Spinal cord (tissue), 9 donors: ENCODE measurements at regions not wholly inside any gene's neighbourhood (a gene's known extent, or its start where the extent isn't known, plus 50 kb on each side); places are given as distances from the start of the nearest gene placed in this dataset.
A peak's percentile ranks its signal among the peaks of the same experiment; 100 is the strongest.

Experiments
- DNase-seq, 6 donors: peaks; one replicate each; pipeline versions ENCODE4 v3.0.0 to v3.0.0-alpha.2; 2013 to 2015; ENCODE audit warnings: low spot score in 6 of 6, low read depth in 4 of 6
- H3K27ac ChIP-seq: one replicate; pipeline ENCODE4 v1.5.1; 2013; ENCODE audit warnings: low read depth, low read length, control low read depth
- H3K27me3 ChIP-seq: one replicate; pipeline ENCODE4 v1.6.1; 2013; ENCODE audit warnings: low read length; ENCODE audit not compliant: control insufficient read depth, insufficient read depth
- H3K36me3 ChIP-seq: one replicate; pipeline ENCODE4 v1.6.1; 2013; ENCODE audit warnings: low read length; ENCODE audit not compliant: control insufficient read depth, insufficient read depth
- H3K4me1 ChIP-seq: one replicate; pipeline ENCODE4 v1.6.1; 2013; ENCODE audit warnings: low read length; ENCODE audit not compliant: control insufficient read depth, insufficient read depth
- H3K4me3 ChIP-seq: one replicate; pipeline ENCODE4 v1.5.1; 2013; ENCODE audit warnings: low read depth, low read length, control low read depth
- H3K9me3 ChIP-seq: one replicate; pipeline ENCODE4 v1.6.1; 2013; ENCODE audit warnings: low read length; ENCODE audit not compliant: control insufficient read depth, insufficient read depth
- WGBS: methylation state at CpG from one replicate; pipeline ENCODE4 v1.1.5; 2013; ENCODE audit warnings: missing lambda C conversion rate; ENCODE audit not compliant: insufficient coverage; 5-methylcytosine and 5-hydroxymethylcytosine counted together
- donor health status: healthy.

DNA sequence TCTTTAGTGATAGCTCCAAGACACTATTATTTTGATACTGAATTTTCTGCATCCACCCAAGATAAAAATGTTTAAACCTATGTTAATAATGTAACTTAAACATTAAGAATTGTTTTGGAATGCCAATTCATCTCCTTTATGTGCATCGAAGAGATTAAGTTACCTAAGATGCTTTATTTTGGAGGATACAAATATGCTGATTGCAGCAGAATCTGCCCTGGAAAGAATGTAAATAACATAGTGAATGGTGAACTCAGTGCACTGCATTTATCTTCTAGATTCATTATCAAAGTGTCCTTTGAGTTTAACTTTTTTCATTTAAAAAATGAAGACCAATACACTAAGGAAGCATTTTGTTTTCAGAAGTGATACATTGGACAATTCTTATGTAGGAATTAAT, 757.2 kb downstream of the MRPL39 start:
- Histone ChIP-seq H3K4me1 (no peaks in the 10 kb centered on the region), H3K9me3 (no peaks in the 10 kb centered on the region), H3K27me3 (no peaks in the 10 kb centered on the region), H3K27ac (no peak overlapping the region), H3K36me3 (no peaks in the 10 kb centered on the region), H3K4me3 (no peak overlapping the region)
- DNase-seq = peak in 1 of 6 donors; percentile 26
- no CpG with 5 or more reads among the region's 1 CpG for WGBS

DNA sequence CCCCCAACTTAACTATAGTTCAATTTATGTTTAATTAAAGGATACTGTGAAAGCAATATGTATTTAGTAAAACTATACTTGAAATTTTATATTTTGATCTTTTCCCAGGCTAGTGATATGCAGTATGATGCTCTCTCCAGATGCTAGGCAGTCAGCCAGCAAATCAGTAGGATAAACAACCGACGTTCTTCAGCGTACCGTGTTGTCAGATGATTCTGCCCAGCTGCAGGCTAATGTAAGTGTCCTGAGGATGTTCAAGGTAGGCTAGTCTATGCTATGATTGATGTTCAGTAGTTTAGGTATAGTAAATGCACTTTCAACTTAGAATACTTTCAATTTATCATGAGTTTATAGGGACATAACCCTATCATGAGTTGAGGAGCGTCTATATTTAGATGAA, 762.6 kb downstream of the MRPL39 start:
- Histone ChIP-seq H3K36me3 (no peaks in the 10 kb centered on the region), H3K9me3 (no peaks in the 10 kb centered on the region), H3K27me3 (no peaks in the 10 kb centered on the region), H3K27ac (no peak overlapping the region), H3K4me1 (no peaks in the 10 kb centered on the region), H3K4me3 (no peak overlapping the region)
- WGBS = no CpG with 5 or more reads among the region's 5 CpGs
- DNase-seq = peak in 1 of 6 donors; percentile 32

DNA sequence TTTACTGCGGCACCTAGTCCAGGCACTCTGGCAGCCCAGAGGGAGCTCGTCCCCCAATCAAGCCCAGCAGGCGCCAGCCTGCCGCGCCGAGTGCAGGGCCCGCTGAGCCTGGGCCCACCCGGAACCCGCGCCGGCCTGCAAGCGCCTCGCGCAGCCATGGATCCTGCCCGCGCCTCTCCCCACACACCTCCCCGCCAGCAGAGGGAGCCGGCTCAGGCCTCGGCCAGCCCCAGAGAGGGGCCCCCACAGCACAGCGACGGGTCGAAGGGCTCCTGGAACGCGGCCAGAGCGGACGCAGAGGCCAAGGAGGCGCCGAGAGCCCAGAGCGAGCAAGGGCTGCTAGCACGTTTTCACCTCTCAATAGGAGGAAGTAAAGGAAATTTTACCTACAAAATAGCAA, 767.0 kb downstream of the MRPL39 start:
- Histone ChIP-seq H3K9me3 (no peaks in the 10 kb centered on the region), H3K4me1 (no peaks in the 10 kb centered on the region), H3K27me3 (no peaks in the 10 kb centered on the region), H3K4me3 (no peak overlapping the region), H3K36me3 (no peaks in the 10 kb centered on the region), H3K27ac (no peak overlapping the region)
- 94% methylated on average over 12 of the region's 30 CpGs for WGBS
- no peak for DNase-seq

DNA sequence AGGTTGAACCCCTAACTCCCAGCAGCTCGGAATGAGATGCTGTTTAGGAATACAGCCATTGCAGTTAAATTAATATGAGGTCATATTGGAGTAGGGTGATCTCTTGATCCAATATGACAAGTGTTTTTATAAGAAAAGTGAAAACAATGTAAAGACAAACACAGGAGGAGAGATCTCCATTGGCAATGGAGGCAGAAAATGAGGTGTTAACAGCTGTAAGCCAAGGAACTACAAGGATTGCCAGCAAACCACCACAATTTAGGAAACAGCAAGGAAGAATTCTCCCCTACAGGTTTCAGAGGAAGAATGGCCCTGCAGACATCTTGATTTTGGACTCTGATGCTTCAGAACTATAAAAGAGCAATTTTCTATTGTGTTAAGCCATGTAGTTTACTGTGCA, 774.3 kb downstream of the MRPL39 start:
- Histone ChIP-seq H3K9me3 (no peaks in the 10 kb centered on the region), H3K27ac (no peak overlapping the region), H3K4me1 (no peaks in the 10 kb centered on the region), H3K27me3 (no peaks in the 10 kb centered on the region), H3K4me3 (no peak overlapping the region), H3K36me3 (no peaks in the 10 kb centered on the region)
- no CpG with 5 or more reads among the region's 1 CpG for WGBS
- no peak for DNase-seq

DNA sequence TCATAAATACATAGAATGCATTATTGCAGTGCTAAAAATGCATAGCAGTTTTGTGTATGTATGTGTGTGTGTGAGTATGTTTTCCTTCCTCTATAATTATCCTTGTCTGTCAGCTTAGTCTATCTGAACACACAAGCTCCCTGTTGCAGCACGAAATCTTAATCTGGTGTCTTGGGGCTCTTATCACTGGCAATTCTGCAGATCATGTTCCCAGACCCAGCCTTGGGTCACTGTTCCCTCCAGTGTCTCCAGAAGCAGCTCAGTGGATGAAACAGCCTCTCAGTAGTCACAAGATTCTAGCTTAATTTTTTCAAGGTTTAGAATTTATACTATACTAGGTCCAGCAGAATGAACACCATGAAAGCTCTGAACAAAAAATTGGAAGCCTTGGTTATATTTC, 777.9 kb downstream of the MRPL39 start:
- no peaks in the 10 kb centered on the region for H3K9me3 ChIP-seq
- H3K27me3 ChIP-seq = no peaks in the 10 kb centered on the region
- WGBS = 77% methylated on average over 1 of the region's 1 CpG
- no peak overlapping the region for H3K27ac ChIP-seq
- H3K4me3 ChIP-seq = no peak overlapping the region
- DNase-seq = peak in 1 of 6 donors; percentile 2
- no peaks in the 10 kb centered on the region for H3K36me3 ChIP-seq
- H3K4me1 ChIP-seq = no peaks in the 10 kb centered on the region

DNA sequence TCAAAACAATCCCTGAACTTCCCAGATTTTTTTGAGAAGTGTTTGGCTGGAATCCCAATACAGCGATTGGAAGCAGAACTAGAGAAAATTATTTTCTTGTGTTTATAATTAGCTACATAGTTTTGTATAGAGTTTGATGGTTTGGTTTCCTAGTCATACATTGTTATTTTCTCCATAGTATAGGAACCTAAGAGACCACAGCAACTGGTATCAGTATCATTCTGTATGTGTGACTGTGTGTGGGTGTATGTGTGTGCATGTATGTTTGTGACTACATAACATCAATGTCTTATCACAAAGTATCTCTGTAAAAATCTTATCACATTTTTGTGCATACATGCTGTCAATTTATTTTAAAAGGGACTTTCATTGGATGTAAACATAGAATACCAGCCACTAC, 780.5 kb downstream of the MRPL39 start:
- H3K27ac ChIP-seq = no peak overlapping the region
- no peak overlapping the region for H3K4me3 ChIP-seq
- H3K27me3 ChIP-seq = no peaks in the 10 kb centered on the region
- H3K9me3 ChIP-seq = no peaks in the 10 kb centered on the region
- no peaks in the 10 kb centered on the region for H3K4me1 ChIP-seq
- no CpG with 5 or more reads among the region's 1 CpG for WGBS
- H3K36me3 ChIP-seq = no peaks in the 10 kb centered on the region
- no peak for DNase-seq

DNA sequence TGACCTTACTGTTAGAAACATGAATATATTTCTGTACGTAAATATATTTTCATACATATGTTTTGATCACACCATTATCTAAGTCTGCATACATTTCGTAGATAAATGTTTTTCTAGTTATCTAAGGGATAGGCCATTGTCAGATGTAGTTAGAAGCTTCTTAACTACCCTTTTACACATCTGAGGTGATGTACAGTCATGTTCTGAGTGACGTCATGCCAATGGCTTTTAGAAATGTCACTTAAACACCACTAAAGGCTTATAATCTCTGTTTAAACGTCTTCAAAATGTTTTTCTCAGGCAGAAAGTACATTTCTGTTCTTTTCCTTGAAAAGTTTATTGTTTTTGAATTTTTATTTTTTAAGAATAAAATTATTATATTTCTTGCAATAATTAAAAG, 781.9 kb downstream of the MRPL39 start:
- Histone ChIP-seq H3K9me3 (no peaks in the 10 kb centered on the region), H3K36me3 (no peaks in the 10 kb centered on the region), H3K4me1 (no peaks in the 10 kb centered on the region), H3K27me3 (no peaks in the 10 kb centered on the region), H3K4me3 (no peak overlapping the region), H3K27ac (no peak overlapping the region)
- DNase-seq = no peak
- WGBS = no CpG with 5 or more reads among the region's 4 CpGs

DNA sequence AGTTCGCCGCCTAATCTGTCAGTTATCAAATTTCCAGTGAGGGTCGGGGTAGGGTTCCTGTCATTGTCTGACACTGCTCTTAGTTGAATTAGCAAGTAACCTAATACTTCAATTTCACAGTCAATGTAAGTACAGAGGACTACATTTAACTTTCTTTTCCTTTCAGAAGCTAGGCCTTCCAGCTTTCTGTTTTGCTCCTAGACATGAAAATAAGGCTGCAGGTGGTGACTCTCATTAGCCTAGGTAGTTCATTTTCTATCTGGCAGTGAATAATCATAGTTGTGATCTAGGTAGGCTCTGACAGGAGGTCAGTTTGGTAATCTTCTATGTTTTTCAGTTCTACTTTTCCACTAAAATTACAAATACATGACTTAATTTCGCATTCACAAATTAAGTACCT, 783.1 kb downstream of the MRPL39 start:
- Histone ChIP-seq H3K9me3 (no peaks in the 10 kb centered on the region), H3K27me3 (no peaks in the 10 kb centered on the region), H3K27ac (no peak overlapping the region), H3K4me3 (no peak overlapping the region), H3K36me3 (no peaks in the 10 kb centered on the region), H3K4me1 (no peaks in the 10 kb centered on the region)
- no CpG with 5 or more reads among the region's 4 CpGs for WGBS
- DNase-seq = no peak

DNA sequence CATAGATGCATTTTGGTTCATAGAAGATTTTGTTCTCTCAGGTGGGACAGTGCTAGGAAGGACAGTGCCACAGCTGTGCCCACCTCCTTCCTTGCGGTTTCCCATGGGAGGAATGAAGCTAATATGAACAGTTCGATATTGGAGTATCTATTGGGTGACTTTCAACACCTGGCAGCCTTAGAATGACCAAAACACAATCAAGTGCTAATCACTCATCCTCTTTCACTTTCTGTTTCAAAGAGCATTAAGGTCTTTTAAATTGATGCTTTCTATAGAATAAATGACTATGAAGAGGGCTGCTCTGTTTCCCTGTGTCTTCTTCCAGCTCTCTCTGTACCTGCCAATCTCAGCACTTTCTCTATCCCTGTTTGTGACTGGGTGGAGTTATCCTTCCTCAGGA, 784.0 kb downstream of the MRPL39 start:
- WGBS = 100% methylated on average over 1 of the region's 2 CpGs
- Histone ChIP-seq H3K27ac (no peak overlapping the region), H3K36me3 (no peaks in the 10 kb centered on the region), H3K4me3 (no peak overlapping the region), H3K4me1 (no peaks in the 10 kb centered on the region), H3K27me3 (no peaks in the 10 kb centered on the region), H3K9me3 (no peaks in the 10 kb centered on the region)
- DNase-seq = no peak

DNA sequence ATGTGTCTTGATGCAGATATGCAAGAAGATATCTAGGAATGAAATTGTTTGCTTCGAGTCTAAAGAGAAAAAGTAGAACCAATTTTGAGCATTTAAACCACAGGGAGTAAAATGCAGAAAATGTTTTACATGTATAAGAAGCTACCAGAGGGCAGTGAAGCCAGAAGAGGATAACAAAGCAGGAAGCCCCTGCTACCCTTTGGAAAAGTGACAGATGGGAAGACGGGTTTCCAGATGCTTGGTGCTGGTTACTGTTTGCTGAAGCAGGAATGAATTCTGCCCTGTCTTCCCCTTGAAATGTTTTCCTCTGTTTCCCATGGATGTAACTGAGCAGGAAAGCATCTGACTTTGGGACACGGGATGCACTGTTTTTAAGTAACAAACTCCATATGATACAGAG, 822.2 kb downstream of the MRPL39 start:
- peak in 2 of 6 donors; percentile 4 to 43 for DNase-seq
- no peaks in the 10 kb centered on the region for H3K4me1 ChIP-seq
- no peaks in the 10 kb centered on the region for H3K9me3 ChIP-seq
- no peaks in the 10 kb centered on the region for H3K27me3 ChIP-seq
- no peak overlapping the region for H3K4me3 ChIP-seq
- WGBS = 44% methylated on average over 2 of the region's 3 CpGs
- H3K27ac ChIP-seq = no peak overlapping the region
- H3K36me3 ChIP-seq = no peaks in the 10 kb centered on the region
